PC-3 (cell line): ENCODE measurements at regions not wholly inside any gene's neighbourhood (a gene's known extent, or its start where the extent isn't known, plus 50 kb on each side); places are given as distances from the start of the nearest gene placed in this dataset.

Experiments used
- CTCF ChIP-seq: fragments of 300-600 bp; sonication (generic); conservative IDR thresholded peaks from 2 replicates; pipeline ENCODE4 v1.5.1; 2017; ENCODE audit warnings: antibody characterized with exemption, low read depth, mild to moderate bottlenecking, low read length
- EZH2phosphoT487 ChIP-seq: fragments of 300-600 bp; sonication (generic); IDR thresholded peaks from 2 replicates; pipeline ENCODE4 v1.6.1; 2018; ENCODE audit warnings: mild to moderate bottlenecking, antibody characterized with exemption, low read length, borderline replicate concordance

- no peak for TF ChIP-seq CTCF
- TF ChIP-seq EZH2phosphoT487: no peak
These were observed 62.2 kb downstream of the DMRTA1 start for GRCh38 chr9:22508790-22509189.
